ENCODE measurements at regions not wholly inside any gene's neighbourhood (a gene's known extent, or its start where the extent isn't known, plus 50 kb on each side); places are given as distances from the start of the nearest gene placed in this dataset.

DNA sequence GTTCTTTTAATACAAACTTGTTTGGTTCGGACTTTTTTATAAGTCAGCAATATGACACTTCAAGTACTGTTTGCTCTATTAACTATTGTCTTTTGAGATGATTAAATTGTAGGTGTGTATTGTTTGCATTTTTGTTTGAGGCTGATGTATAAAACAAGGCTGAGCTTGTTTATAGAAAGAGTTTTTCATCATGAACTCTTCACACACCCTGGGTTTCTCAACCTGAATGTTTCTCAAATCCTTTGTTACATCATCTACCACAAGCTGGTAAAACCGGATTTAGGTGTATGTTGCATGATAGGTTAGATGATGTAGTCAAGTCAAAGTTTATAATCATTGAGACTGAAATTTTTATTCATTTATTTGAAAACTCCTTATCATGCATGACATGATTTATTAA is 335.2 kb upstream of the LRATD1 start:
- DNase-seq = no peak
- Mint-ChIP-seq H3K9me3 (no peaks in the 10 kb centered on the region), H3K4me1 (ENCODE audit: low read depth) (no peaks in the 10 kb centered on the region), H3K27me3 (no peaks in the 10 kb centered on the region), H3K27ac (no peak overlapping the region), H3K4me3 (no peak overlapping the region), H3K36me3 (no peaks in the 10 kb centered on the region)
- POLR2A ChIA-PET = no interaction called here
- intact Hi-C loops (cut with micrococcal nuclease) = no loop called here
- CTCF ChIA-PET = no interaction called here

DNA sequence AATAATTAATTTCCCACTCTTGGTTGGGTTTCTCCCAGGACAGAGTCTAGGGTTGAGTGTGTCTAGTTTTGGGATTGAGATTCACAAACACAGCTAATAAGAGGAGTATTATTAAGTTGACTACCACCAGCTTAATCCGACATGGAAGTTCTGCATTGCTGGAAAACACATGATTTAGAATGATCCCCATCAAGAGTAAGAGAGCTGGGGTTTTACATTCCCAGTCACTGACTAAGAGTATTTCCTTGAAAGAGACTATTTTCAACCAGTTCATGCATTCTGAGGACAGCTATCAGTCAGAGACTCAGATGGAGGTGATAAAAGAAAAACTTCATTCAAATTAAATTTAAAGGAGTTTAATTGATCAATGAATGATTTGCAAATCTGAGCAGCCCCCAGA is 334.6 kb upstream of the LRATD1 start:
- no peak for DNase-seq
- no peak overlapping the region for H3K27ac Mint-ChIP-seq
- no peak overlapping the region for H3K4me3 Mint-ChIP-seq
- POLR2A ChIA-PET = no interaction called here
- no peaks in the 10 kb centered on the region for H3K9me3 Mint-ChIP-seq
- H3K4me1 Mint-ChIP-seq (ENCODE audit: low read depth) = no peaks in the 10 kb centered on the region
- CTCF ChIA-PET = no interaction called here
- H3K36me3 Mint-ChIP-seq = no peaks in the 10 kb centered on the region
- H3K27me3 Mint-ChIP-seq = no peaks in the 10 kb centered on the region
- intact Hi-C loops (cut with micrococcal nuclease) = no loop called here

DNA sequence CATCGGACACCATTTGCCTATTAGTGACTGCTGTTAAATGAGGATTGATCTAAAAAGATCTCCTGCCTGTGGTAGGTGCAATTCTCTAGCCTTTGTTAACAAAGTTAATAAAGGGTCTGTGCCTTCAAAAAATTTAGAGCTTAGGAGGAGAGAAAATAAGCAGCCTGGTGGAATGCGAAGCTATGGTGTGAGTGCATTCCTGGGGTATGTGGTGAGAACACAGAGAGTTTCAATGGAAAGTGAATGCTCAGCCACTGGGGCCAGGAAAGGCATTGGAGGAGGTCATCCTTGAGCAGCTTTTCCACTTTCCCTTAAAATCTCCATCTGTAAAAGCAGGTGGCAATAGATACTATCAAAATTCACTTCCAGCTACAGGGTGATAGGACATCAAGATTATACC is 331.2 kb upstream of the LRATD1 start:
- H3K4me1 Mint-ChIP-seq (ENCODE audit: low read depth) = no peaks in the 10 kb centered on the region
- intact Hi-C loops (cut with micrococcal nuclease) = no loop called here
- H3K27me3 Mint-ChIP-seq = no peaks in the 10 kb centered on the region
- no peak for DNase-seq
- H3K36me3 Mint-ChIP-seq = no peaks in the 10 kb centered on the region
- H3K4me3 Mint-ChIP-seq = no peak overlapping the region
- H3K9me3 Mint-ChIP-seq = no peaks in the 10 kb centered on the region
- ChIA-PET CTCF (no interaction called here), POLR2A (no interaction called here)
- H3K27ac Mint-ChIP-seq = no peak overlapping the region

DNA sequence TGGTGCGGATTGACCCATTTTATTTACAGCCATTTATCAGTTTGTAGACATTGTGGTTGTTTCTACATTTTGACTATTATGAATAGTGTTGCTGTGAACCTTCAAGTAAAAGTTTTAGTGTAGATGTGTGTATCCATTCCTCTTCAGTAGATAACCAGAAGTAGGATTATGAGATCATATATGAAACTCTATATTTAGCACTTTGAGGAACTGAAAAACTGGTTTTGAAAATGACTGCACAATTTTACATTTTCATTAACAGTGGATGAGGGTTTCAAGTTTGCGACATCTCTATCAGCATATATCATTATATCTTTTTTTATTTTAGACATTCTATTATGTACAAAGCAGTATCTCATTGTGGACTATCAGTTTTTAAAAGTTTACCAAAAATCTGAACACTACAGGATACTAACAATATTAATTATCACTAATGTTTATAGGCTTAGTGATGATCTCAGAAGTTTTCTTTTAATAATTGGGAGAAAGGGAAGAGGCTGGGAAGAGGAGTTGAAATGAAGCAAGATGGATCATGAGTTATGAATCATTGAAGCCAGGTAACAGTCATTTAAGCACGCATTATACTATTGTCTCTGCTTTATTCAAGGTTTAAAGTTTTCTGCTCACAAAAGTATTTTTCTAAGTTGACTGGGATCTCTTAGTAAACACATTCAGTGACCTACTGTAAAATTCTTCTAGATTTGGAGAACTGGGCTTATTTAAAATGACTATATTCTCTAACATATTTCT is 329.0 kb upstream of the LRATD1 start:
- intact Hi-C loops (cut with micrococcal nuclease) = no loop called here
- no peak for DNase-seq
- Mint-ChIP-seq H3K36me3 (no peaks in the 10 kb centered on the region), H3K27ac (no peak overlapping the region), H3K4me3 (no peak overlapping the region), H3K4me1 (ENCODE audit: low read depth) (no peaks in the 10 kb centered on the region), H3K9me3 (no peaks in the 10 kb centered on the region), H3K27me3 (no peaks in the 10 kb centered on the region)
- ChIA-PET CTCF (no interaction called here), POLR2A (no interaction called here)

DNA sequence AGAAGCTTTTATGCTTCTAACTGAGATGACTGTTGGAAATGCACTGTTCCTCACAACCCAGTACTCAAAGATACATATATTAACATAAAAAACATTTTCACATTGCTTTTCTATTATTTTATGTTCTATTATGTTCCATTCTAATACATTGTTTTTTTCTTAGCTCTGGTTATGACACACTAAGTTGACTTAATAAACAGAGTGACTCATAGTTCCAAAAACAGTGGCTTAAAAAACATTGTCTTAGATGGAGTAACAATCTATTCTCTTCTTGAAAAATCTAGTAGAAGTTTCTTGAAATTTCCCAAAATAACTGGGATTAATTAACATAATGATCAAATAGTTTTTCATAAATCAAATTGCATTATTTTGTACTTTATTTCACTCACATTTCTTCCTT is 328.2 kb upstream of the LRATD1 start:
- intact Hi-C loops (cut with micrococcal nuclease) = no loop called here
- Mint-ChIP-seq H3K9me3 (no peaks in the 10 kb centered on the region), H3K4me1 (ENCODE audit: low read depth) (no peaks in the 10 kb centered on the region), H3K36me3 (no peaks in the 10 kb centered on the region), H3K4me3 (no peak overlapping the region), H3K27me3 (no peaks in the 10 kb centered on the region), H3K27ac (no peak overlapping the region)
- ChIA-PET CTCF (no interaction called here), POLR2A (no interaction called here)
- DNase-seq = no peak

DNA sequence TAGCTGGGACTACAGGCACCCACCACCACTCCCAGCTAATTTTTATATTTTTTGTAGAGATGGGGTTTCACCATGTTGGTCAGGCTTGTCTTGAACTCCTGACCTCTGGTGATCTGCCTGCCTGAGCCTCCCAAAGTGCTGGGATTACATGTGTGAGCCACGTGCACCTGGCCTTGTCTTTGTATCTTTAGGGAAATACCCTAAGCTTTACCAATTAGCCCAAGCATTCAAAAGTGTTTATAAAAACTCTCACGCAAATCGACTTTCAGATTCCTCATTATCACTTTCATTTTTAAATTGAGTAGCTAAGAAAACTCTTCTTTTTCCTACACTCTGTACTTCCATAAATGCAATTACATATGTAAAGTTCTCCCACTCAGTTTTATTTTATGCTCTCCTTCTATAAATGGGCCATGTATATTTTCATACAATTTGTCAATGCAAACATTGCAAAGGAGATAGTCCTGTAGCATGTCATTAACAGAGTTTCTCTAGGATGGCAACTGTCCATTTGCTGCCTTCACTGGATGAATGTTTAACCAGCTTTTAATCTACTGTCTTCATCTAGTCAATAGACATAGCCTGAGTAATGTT is 326.2 kb upstream of the LRATD1 start:
- H3K27ac Mint-ChIP-seq = no peak overlapping the region
- CTCF ChIA-PET = no interaction called here
- H3K9me3 Mint-ChIP-seq = peaks cover 2% of the 10 kb centered on the region
- H3K4me3 Mint-ChIP-seq = no peak overlapping the region
- POLR2A ChIA-PET = no interaction called here
- H3K27me3 Mint-ChIP-seq = no peaks in the 10 kb centered on the region
- intact Hi-C loops (cut with micrococcal nuclease) = no loop called here
- DNase-seq = no peak
- no peaks in the 10 kb centered on the region for H3K4me1 Mint-ChIP-seq (ENCODE audit: low read depth)
- no peaks in the 10 kb centered on the region for H3K36me3 Mint-ChIP-seq

DNA sequence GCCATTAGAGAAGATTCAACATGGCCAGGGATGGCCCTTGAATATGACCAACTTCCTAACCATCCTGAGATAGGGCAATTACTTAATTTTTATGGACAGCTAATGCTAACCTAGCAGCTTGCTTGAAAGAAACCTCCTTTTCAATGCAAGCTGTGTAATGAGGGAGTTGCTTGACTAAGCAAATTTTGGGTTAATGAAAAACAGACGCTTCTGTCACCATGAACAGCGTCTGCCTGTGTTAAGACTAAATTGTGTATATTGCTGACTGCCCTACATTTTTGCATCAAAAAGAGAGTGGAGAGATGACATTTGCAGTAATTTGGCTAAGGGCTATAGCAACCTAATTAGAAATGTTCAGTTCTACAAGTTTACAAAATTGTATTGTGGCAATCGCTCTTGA is 319.2 kb upstream of the LRATD1 start:
- ChIA-PET CTCF (no interaction called here), POLR2A (no interaction called here)
- intact Hi-C loops (cut with micrococcal nuclease) = no loop called here
- peaks cover 2% of the 10 kb centered on the region for H3K9me3 Mint-ChIP-seq
- no peaks in the 10 kb centered on the region for H3K4me1 Mint-ChIP-seq (ENCODE audit: low read depth)
- no peak for DNase-seq
- no peak overlapping the region for H3K27ac Mint-ChIP-seq
- H3K36me3 Mint-ChIP-seq = no peaks in the 10 kb centered on the region
- no peaks in the 10 kb centered on the region for H3K27me3 Mint-ChIP-seq
- no peak overlapping the region for H3K4me3 Mint-ChIP-seq

DNA sequence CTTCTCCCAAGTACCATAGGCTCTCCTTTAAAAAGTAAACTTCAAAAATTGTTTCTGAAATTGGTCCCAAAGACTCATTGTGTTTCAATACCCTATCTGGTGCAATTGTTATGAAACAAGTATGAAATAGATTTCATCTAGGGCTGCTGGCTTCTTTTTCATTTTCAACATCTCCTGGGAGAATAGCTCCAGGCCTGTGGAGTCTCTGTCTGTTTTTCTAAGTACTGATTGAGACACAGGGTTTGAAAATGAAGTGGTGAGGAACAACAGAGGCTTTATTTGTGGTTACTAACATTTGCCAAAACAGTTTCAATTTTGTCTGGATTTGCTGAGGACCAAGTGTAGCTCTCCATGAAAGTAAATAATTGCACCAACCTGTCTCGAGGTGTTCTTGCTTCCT is 315.9 kb upstream of the LRATD1 start:
- Mint-ChIP-seq H3K36me3 (no peaks in the 10 kb centered on the region), H3K27ac (no peak overlapping the region), H3K4me1 (ENCODE audit: low read depth) (no peaks in the 10 kb centered on the region), H3K9me3 (no peaks in the 10 kb centered on the region), H3K27me3 (no peaks in the 10 kb centered on the region), H3K4me3 (no peak overlapping the region)
- no peak for DNase-seq
- ChIA-PET POLR2A (no interaction called here), CTCF (no interaction called here)
- intact Hi-C loops (cut with micrococcal nuclease) = no loop called here

DNA sequence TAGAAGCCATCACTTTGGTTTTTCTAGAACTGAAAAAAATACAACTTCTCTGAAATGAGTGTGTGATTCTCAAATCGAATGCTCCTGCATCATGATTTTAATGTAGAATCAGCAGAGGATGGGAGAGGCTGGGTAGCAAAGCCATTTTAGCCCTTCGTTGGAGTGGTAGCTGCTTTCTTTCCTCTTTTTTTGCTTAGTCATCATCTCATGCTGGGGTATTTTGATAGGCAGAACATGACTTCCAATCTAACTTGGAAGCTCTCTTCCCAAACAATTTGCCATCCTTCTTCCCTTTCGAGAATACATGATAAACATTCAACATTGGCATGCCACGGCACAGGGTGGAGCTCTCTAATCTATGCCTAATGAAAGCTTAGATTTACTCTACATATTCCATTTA is 311.2 kb upstream of the LRATD1 start:
- Mint-ChIP-seq H3K4me3 (no peak overlapping the region), H3K4me1 (ENCODE audit: low read depth) (no peaks in the 10 kb centered on the region), H3K27ac (no peak overlapping the region), H3K36me3 (no peaks in the 10 kb centered on the region), H3K9me3 (no peaks in the 10 kb centered on the region), H3K27me3 (no peaks in the 10 kb centered on the region)
- ChIA-PET POLR2A (no interaction called here), CTCF (no interaction called here)
- intact Hi-C loops (cut with micrococcal nuclease) = no loop called here
- DNase-seq = no peak

DNA sequence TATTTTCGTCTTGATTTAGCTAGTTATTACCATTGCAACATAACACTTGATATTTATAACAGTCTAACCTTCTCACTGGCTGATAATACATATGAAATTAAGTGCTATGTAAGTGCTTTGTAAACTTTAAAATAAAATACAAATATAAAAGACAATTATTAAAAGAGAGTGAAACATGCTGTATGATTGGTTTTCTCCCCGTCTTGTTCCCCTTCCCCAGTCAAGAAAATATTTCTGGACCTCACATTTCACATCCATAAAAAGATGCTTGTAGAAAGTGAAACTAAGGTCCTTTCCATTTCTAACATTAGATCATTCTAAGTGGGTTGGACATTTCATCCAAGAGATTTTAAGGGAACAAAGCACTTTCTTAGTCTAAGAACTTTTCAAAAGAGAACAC is 310.2 kb upstream of the LRATD1 start:
- ChIA-PET CTCF (no interaction called here), POLR2A (no interaction called here)
- Mint-ChIP-seq H3K4me3 (no peak overlapping the region), H3K9me3 (no peaks in the 10 kb centered on the region), H3K36me3 (no peaks in the 10 kb centered on the region), H3K4me1 (ENCODE audit: low read depth) (no peaks in the 10 kb centered on the region), H3K27me3 (no peaks in the 10 kb centered on the region), H3K27ac (no peak overlapping the region)
- no peak for DNase-seq
- intact Hi-C loops (cut with micrococcal nuclease) = no loop called here

DNA sequence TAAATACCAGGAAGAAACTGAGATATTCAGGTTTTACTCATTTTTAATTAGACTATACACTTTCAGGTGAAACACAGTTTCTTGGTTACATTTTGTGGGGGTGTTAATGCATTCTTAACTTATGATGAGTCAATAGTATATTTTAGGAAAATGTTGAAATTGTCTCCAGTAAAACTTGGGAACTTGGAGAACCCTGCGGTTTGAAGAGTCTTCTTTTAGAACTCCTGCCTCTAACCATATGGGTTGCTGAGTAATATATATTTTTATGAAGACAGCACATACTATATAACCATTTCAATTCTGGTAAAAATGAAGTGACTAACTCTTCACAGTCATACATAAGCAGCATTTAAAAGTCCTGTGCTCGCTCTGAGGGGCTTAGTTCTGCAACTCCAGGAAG is 308.2 kb upstream of the LRATD1 start:
- no peak for DNase-seq
- ChIA-PET POLR2A (no interaction called here), CTCF (no interaction called here)
- Mint-ChIP-seq H3K4me3 (no peak overlapping the region), H3K36me3 (no peaks in the 10 kb centered on the region), H3K9me3 (no peaks in the 10 kb centered on the region), H3K4me1 (ENCODE audit: low read depth) (no peaks in the 10 kb centered on the region), H3K27ac (no peak overlapping the region), H3K27me3 (no peaks in the 10 kb centered on the region)
- intact Hi-C loops (cut with micrococcal nuclease) = no loop called here

DNA sequence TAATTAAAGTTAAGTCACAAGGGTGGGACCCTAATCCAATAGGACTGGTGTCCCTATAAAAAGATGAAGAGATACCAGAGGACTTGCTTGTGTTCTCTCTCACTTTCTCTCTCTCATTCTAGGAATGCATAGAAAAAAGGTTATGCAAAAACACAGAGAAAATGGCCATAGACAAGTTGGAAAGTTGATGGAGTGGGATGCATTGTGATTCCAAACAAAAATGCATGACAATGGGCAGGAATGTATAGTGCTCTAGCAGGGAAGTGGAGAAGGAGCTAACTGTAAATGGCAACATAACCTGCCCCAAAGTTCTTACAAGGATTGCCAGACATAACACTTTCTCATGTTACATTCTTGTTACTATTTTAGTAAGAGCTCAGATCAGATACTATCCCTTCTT is 301.6 kb upstream of the LRATD1 start:
- ChIA-PET CTCF (no interaction called here), POLR2A (no interaction called here)
- Mint-ChIP-seq H3K4me1 (ENCODE audit: low read depth) (no peaks in the 10 kb centered on the region), H3K4me3 (no peak overlapping the region), H3K27me3 (no peaks in the 10 kb centered on the region), H3K36me3 (no peaks in the 10 kb centered on the region), H3K9me3 (no peaks in the 10 kb centered on the region), H3K27ac (no peak overlapping the region)
- DNase-seq = no peak
- intact Hi-C loops (cut with micrococcal nuclease) = no loop called here

DNA sequence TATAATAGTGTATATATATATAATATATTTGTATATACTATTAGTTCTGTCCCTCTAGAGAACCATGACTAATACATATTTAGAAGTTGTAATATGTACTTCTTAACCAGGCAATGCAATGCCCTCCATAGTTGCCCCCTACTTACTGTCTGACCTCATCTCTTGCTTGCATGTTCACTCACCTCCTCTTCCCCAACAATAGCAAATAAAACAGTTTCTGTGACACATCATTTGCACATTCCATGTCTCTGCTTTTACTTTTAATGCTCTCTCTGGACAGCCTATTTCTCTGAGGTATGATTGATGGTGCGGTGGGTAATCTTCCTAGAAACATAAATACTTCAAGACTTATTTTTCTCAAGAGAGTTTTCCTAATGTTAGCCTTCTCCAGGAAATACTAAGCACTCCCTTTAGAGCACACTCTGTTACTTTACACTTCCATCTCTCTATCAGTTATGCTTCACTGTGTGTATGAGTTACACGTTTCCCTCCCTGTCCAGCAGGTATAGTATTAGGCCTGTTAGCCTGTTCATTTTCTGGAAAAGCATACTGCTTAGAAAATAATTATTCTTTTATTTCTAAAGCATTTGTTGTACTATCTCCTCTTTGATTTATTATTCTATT is 295.6 kb upstream of the LRATD1 start:
- CTCF ChIA-PET = no interaction called here
- Mint-ChIP-seq H3K9me3 (no peaks in the 10 kb centered on the region), H3K27me3 (no peaks in the 10 kb centered on the region), H3K27ac (no peak overlapping the region), H3K4me1 (ENCODE audit: low read depth) (no peaks in the 10 kb centered on the region), H3K4me3 (no peak overlapping the region), H3K36me3 (no peaks in the 10 kb centered on the region)
- intact Hi-C loops (cut with micrococcal nuclease) = no loop called here
- DNase-seq = no peak
- POLR2A ChIA-PET = no interaction called here

All from activated CD4-positive, alpha-beta memory T cell treated with anti-CD3 and anti-CD28 coated beads for 36 hours (primary cell).